GM12878 (cell line): ENCODE measurements at regions not wholly inside any gene's neighbourhood (a gene's known extent, or its start where the extent isn't known, plus 50 kb on each side); places are given as distances from the start of the nearest gene placed in this dataset.

Experiments used
- ELK1 ChIP-seq: IDR thresholded peaks from 2 replicates; pipeline ENCODE4 v1.6.1; 2012; ENCODE audit warnings: low read depth, low read length, improper control_type of control experiment
- JUNB ChIP-seq: IDR thresholded peaks from 2 replicates; pipeline ENCODE4 v1.6.1; 2016; ENCODE audit warnings: antibody characterized with exemption, mild to moderate bottlenecking
- NFYB ChIP-seq: IDR thresholded peaks from 2 replicates; pipeline ENCODE4 v1.6.1; 2011; ENCODE audit warnings: low read depth, mild to moderate bottlenecking, low read length, improper control_type of control experiment, moderate library complexity; ENCODE audit not compliant: insufficient read depth
- PAX8 ChIP-seq: fragments of 450-650 bp; IDR thresholded peaks from 2 replicates; pipeline ENCODE4 v1.6.1; 2017; ENCODE audit warnings: mild to moderate bottlenecking, moderate library complexity
- PKNOX1 ChIP-seq: fragments of 450-650 bp; IDR thresholded peaks from 2 replicates; pipeline ENCODE4 v1.6.1; 2016; ENCODE audit warnings: mild to moderate bottlenecking
- PRDM15 ChIP-seq: fragments of 450-650 bp; formaldehyde crosslinking; IDR thresholded peaks from 2 replicates; pipeline ENCODE4 v1.4.0; 2020; ENCODE audit warnings: mild to moderate bottlenecking, moderate library complexity
- SP1 ChIP-seq: IDR thresholded peaks from one replicate; pipeline ENCODE4 v1.6.1; 2011; ENCODE audit warnings: low read depth, low read length
- ZZZ3 ChIP-seq: IDR thresholded peaks from 2 replicates; pipeline ENCODE4 v1.6.1; 2011; ENCODE audit warnings: low read depth; ENCODE audit not compliant: control insufficient read depth, insufficient read length

GRCh38 chr14:56884617-56885016 lies 74.3 kb upstream of the OTX2 start (continued):
- TF ChIP-seq NFYB (no peak), SP1 (no peak), PKNOX1 (no peak), PAX8 (no peak), JUNB (no peak), ZZZ3 (no peak), PRDM15 (CRISPR knock-in tag) (no peak), ELK1 (no peak)
